8988T (cell line): ENCODE measurements at regions not wholly inside any gene's neighbourhood (a gene's known extent, or its start where the extent isn't known, plus 50 kb on each side); places are given as distances from the start of the nearest gene placed in this dataset.

Experiments used
- DNase-seq: peaks from one replicate; pipeline ENCODE4 v3.0.0; 2011

DNA sequence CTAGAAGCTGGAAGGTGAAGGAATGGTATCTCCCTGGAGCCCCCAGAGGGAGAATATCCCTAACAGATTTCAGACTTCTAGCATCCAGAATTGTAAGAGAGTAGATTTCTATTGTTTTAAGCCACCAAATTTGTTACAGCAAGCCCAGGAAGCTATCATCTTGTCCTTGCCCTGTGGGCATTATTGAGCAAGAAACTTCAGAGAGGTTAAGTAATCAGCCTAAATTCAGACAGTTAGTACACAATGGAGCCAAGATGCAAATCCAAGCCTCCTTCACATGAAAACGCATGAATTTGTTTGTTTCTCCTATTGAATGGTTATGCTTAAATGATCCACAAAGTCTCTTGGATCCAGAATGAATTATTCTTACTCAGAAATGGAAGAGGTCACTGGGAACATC, 55.2 kb upstream of the TRIB2 start:
- DNase-seq, result no peak

DNA sequence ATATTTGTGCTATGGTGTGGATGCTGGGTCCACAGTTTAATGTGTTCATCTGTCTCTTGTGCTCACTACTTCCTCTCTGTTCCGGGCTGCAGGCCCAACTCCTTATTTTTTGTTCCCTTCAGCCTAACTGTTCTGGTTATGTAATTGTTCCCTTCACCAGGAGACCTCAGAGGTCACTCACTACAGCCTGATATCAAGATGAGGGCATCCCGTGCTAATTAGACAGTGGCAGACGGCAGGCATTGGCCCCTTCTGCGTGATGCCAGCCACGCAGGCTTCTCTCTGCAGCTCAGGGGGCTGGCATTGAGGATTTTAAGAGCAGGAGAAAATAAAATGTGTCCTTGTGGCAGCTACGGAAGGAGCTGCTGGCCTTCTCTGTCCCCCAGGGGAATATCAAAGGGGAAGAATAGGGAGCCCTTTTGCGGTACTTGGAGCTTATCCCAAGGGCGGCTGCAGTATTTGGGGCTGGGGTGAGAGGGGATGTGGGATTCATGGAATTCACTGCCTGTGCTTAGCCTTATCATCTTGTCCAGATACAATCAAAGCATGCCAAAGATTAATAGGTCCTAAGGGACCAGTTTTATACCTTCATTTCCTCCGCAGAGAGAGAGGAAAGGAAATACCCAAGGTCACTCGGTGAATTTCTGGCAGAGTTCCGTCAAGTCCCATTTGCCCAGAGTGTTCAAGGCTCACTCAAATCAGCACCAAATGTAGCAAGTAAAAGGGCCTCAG, 53.3 kb upstream of the TRIB2 start:
- no peak for DNase-seq

DNA sequence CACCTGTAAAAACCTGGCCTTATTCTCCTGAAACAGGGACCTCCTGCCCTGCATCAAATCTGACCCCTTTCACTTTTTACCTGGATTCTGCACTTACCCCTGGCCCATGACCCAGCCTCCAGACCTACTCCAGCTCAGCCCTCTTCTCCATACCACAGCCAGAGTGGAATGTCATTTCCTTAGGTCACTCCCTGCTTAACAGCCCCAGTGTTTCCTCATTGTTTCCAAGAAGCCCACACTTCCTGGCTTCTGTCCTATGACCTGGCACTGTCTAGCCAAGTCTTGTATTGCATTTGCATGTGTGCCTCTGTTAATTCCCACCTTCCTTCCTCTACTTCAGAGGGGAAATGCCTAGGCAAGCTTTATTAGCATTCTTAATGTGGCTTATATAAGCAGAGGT, 51.4 kb upstream of the TRIB2 start:
- DNase-seq, result no peak

DNA sequence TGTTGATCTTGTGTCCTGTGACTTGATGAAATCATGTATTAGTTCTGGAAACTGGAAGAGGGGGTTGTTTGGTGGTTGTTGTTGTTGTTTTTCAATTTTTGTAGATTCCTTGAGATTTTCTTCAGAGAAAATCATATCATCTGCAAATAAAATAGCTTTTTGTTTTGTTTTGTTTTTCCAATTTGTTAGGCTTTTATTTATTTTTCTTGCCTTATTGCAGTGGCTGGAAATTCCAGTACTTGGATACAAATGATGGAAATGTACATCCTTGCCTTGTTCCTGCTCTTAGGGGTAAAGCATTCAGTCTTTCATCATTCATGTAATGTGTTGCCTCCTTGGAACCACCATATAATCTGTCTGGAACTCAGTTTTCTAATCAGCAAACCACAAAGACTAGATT, 50.3 kb upstream of the TRIB2 start:
- no peak for DNase-seq
